Glutamatergic neuron (in vitro differentiated cells): ENCODE measurements at regions not wholly inside any gene's neighbourhood (a gene's known extent, or its start where the extent isn't known, plus 50 kb on each side); places are given as distances from the start of the nearest gene placed in this dataset.

Source experiments
- DNase-seq: peaks from one replicate; pipeline ENCODE4 v3.0.0; 2022
- H3K27ac Mint-ChIP-seq: one replicate; pipeline ENCODE4 v1.8.0; 2020; ENCODE audit warnings: mild to moderate bottlenecking, mixed read lengths, inconsistent platforms; ENCODE audit not compliant: unreplicated experiment
- H3K27me3 Mint-ChIP-seq: one replicate; pipeline ENCODE4 v1.8.0; 2020; ENCODE audit warnings: mild to moderate bottlenecking, moderate library complexity, mixed read lengths, inconsistent platforms; ENCODE audit not compliant: unreplicated experiment
- H3K36me3 Mint-ChIP-seq: one replicate; pipeline ENCODE4 v1.8.0; 2020; ENCODE audit warnings: mild to moderate bottlenecking, mixed read lengths, inconsistent platforms; ENCODE audit not compliant: unreplicated experiment
- H3K4me1 Mint-ChIP-seq: one replicate; pipeline ENCODE4 v1.8.0; 2020; ENCODE audit warnings: mild to moderate bottlenecking, low read depth, mixed read lengths, inconsistent platforms; ENCODE audit not compliant: unreplicated experiment
- H3K4me3 Mint-ChIP-seq: one replicate; pipeline ENCODE4 v1.8.0; 2020; ENCODE audit warnings: mild to moderate bottlenecking, mixed read lengths, inconsistent platforms; ENCODE audit not compliant: unreplicated experiment
- H3K9me3 Mint-ChIP-seq: one replicate; pipeline ENCODE4 v1.8.0; 2020; ENCODE audit warnings: mild to moderate bottlenecking, moderate library complexity, mixed read lengths, inconsistent platforms; ENCODE audit not compliant: unreplicated experiment
- CTCF ChIP-seq: fragments of 200-600 bp; sonication (generic); IDR thresholded peaks from one replicate; pipeline ENCODE4 v1.5.0; 2021; ENCODE audit not compliant: partially characterized antibody, unreplicated experiment

GRCh38 chr9:73720601-73721000, 568.9 kb downstream of the ANXA1 start:
- DNase-seq: no peak
- no peak for TF ChIP-seq CTCF
- Mint-ChIP-seq H3K4me1 (no peaks in the 10 kb centered on the region), H3K36me3 (no peaks in the 10 kb centered on the region), H3K4me3 (no peak overlapping the region), H3K9me3 (peaks cover 2% of the 10 kb centered on the region), H3K27ac (no peak overlapping the region), H3K27me3 (no peaks in the 10 kb centered on the region)

GRCh38 chr9:73736270-73736669, 584.6 kb downstream of the ANXA1 start:
- no peak for TF ChIP-seq CTCF
- Mint-ChIP-seq H3K36me3 (no peaks in the 10 kb centered on the region), H3K27ac (no peak overlapping the region), H3K4me1 (no peaks in the 10 kb centered on the region), H3K4me3 (no peak overlapping the region), H3K27me3 (no peaks in the 10 kb centered on the region), H3K9me3 (no peaks in the 10 kb centered on the region)
- no peak for DNase-seq

GRCh38 chr9:73738741-73739530, 587.3 kb downstream of the ANXA1 start:
- no peak for DNase-seq
- Mint-ChIP-seq H3K9me3 (no peaks in the 10 kb centered on the region), H3K4me1 (no peaks in the 10 kb centered on the region), H3K4me3 (no peak overlapping the region), H3K36me3 (no peaks in the 10 kb centered on the region), H3K27me3 (no peaks in the 10 kb centered on the region), H3K27ac (no peak overlapping the region)
- no peak for TF ChIP-seq CTCF

GRCh38 chr9:73741316-73741715, 589.7 kb downstream of the ANXA1 start:
- Mint-ChIP-seq H3K27me3 (no peaks in the 10 kb centered on the region), H3K27ac (no peak overlapping the region), H3K9me3 (no peaks in the 10 kb centered on the region), H3K4me3 (no peak overlapping the region), H3K4me1 (no peaks in the 10 kb centered on the region), H3K36me3 (no peaks in the 10 kb centered on the region)
- no peak for TF ChIP-seq CTCF
- DNase-seq: no peak

- no peaks in the 10 kb centered on the region for H3K9me3 Mint-ChIP-seq
- H3K27me3 Mint-ChIP-seq: no peaks in the 10 kb centered on the region
- TF ChIP-seq CTCF: no peak
- no peak overlapping the region for H3K27ac Mint-ChIP-seq
- H3K36me3 Mint-ChIP-seq: no peaks in the 10 kb centered on the region
- H3K4me1 Mint-ChIP-seq: no peaks in the 10 kb centered on the region
- H3K4me3 Mint-ChIP-seq: no peak overlapping the region
- no peak for DNase-seq
Measured at GRCh38 chr9:73742412-73742811, 590.7 kb downstream of the ANXA1 start.
